ENCODE measurements at regions not wholly inside any gene's neighbourhood (a gene's known extent, or its start where the extent isn't known, plus 50 kb on each side); places are given as distances from the start of the nearest gene placed in this dataset.

- DNase-seq (ENCODE audit: low spot score) (no peak), FAIRE-seq (no peak), ATAC-seq (no peak)
- no peak for TF ChIP-seq ZNF282 (IDR thresholded peaks at IDR 0.05; ENCODE audit: partially characterized antibody)
- no peak for TF ChIP-seq E2F5 (CRISPR knock-in tag; conservative IDR thresholded peaks at IDR 0.05)
- TF ChIP-seq ZNF468 (CRISPR knock-in tag; IDR thresholded peaks at IDR 0.05), result no peak
- no peak for TF ChIP-seq HDAC1 (CRISPR knock-in tag; IDR thresholded peaks at IDR 0.05)
- no peak for TF ChIP-seq ZSCAN5A (CRISPR knock-in tag; IDR thresholded peaks at IDR 0.05; ENCODE audit: borderline replicate concordance)
- TF ChIP-seq DBP (CRISPR knock-in tag; IDR thresholded peaks at IDR 0.05; ENCODE audit: not compliant biosample characterization), result no peak
- no peak for TF ChIP-seq ZNF672 (CRISPR knock-in tag; IDR thresholded peaks at IDR 0.05)
- no peak for TF ChIP-seq SRF (IDR thresholded peaks at IDR 0.05; ENCODE audit: low read depth, low read length)
- H2AFZ ChIP-seq (ENCODE audit: low read length), result no peak overlapping the region
- POLR2A ChIA-PET, result no interaction called here
- H3K9me3 ChIP-seq (ENCODE audit: low read length), result no peaks in the 10 kb centered on the region
- WGBS (ENCODE audit: low lambda C conversion rate), result 48% methylated on average over 4 of the region's 4 CpGs
- no peaks in the 10 kb centered on the region for H3K36me3 ChIP-seq (replicated peaks in 1 of 2; ENCODE audit: control insufficient read depth in 1 of 2, insufficient read depth in 2 of 2, low read length in 2 of 2)
- no TSS peak for BruUV-seq (replicated peaks)
- H3K9ac ChIP-seq (ENCODE audit: insufficient read depth, low read depth, low read length), result no peak overlapping the region
- in situ Hi-C loops (cut with HindIII; ENCODE audit: extremely low pct_ligation_motif_present, low pct_unique_long_range_greater_than_20kb), result no loop called here
- no peaks in the 10 kb centered on the region for H3K79me2 ChIP-seq (ENCODE audit: insufficient read depth, low read length)
- no peak overlapping the region for H3K4me3 ChIP-seq (replicated peaks in 1 of 3; ENCODE audit: insufficient read depth in 1 of 3, low read depth in 2 of 3, low read length in 3 of 3)
- intact Hi-C loops (cut with micrococcal nuclease; ENCODE audit: unreplicated experiment), result no loop called here
- H3K27ac ChIP-seq (ENCODE audit: extremely low read length, insufficient read depth, low read length), result no peak overlapping the region
- H4K20me1 ChIP-seq (ENCODE audit: insufficient read depth, low read length), result no peaks in the 10 kb centered on the region
- no peak overlapping the region for H3K4me2 ChIP-seq (ENCODE audit: low read depth, low read length)
- peaks cover 6% of the 10 kb centered on the region; the same call in 1 of the 2 replicates for H3K4me1 ChIP-seq (ENCODE audit: insufficient read depth, low read length)
- no peaks in the 10 kb centered on the region for H3K27me3 ChIP-seq (ENCODE audit: control insufficient read depth in 1 of 2, insufficient read depth in 2 of 2, low read length in 2 of 2)
- CTCF ChIA-PET (ENCODE audit: low intra/inter-chr PET ratio, low total read pairs), result no interaction called here
These were observed 55.9 kb upstream of the NR3C1 start for GRCh38 chr5:143459433-143459832.

Data from HepG2 (cell line).